ENCODE measurements at regions not wholly inside any gene's neighbourhood (a gene's known extent, or its start where the extent isn't known, plus 50 kb on each side); places are given as distances from the start of the nearest gene placed in this dataset.

DNA sequence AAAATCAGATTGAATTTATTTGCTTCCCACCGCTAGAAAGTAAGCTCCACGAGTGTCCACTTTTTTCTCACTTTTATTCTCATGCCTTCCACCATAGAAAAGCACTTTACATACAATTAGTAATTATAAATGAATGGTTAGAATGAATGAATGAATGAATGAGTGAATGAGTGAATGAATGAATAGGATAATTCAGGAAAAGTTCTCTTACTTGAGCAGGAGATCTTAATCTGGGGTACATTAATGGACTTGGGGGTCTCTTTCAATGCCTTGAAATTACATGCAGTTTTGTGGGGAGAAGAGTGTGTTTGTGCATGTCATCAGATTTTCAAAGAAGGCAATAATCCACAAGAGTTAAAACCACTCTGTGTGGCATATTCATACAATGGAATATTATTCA is 229.9 kb upstream of the NR4A3 start:
- DNase-seq (ENCODE audit: low read depth, low spot score), result no peak
- H3K4me3 ChIP-seq (ENCODE audit: low read length), result no peak overlapping the region

DNA sequence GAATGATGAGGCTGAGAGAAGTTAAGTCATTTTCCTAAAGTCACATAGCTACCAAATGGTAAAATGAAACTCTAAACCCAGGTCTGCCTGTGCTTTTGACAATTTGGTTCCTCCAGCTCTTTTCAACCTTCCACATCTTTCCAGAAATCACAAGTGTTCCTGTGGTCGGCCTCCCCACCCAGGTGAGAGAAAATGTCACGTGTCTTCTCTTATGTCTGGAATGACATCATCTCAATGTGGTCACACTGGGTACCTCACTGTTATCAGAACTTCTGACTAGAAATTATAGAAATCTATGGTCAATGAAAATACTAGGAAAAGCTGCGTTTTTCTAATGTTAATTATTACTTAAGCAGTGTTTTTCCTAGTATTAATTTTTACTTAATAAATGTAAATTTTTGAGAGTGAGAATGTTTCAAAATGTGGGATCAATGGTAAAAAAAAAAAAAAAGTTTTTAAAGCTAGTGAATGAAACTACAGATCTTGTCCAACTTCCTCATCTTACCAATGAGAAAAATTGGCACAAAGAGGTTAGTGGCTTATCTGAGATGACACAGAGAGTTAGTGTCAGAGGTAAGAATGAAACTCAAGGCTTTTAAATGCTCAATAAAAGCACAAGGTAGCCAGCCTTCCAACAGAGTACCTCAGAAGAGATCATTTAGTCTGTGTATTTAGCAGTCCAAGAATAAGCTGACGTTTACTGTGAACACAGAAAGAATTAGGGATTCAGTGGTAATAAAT is 228.7 kb upstream of the NR4A3 start:
- no peak for DNase-seq (ENCODE audit: low read depth, low spot score)
- H3K4me3 ChIP-seq (ENCODE audit: low read length), result no peak overlapping the region

DNA sequence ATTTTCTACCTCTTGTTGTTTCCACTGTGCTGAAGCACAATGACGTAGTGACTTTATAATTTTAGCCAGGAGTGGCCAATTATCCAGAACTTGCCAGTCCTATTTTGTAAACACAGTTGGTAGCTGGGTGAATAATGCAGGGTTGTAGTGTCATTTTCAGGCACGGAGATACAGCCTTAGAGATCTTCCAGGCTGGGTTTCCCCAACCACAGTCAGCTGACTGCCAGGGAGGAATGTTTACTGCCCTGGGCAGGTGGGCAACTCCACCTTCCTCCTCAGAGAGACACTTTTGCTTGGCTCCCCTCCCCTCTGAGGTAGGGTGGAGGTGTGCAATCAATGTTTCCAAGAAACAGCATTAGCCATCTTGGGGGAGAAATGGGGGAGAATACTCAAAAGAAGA is 228.1 kb upstream of the NR4A3 start:
- H3K4me3 ChIP-seq (ENCODE audit: low read length), result no peak overlapping the region

DNA sequence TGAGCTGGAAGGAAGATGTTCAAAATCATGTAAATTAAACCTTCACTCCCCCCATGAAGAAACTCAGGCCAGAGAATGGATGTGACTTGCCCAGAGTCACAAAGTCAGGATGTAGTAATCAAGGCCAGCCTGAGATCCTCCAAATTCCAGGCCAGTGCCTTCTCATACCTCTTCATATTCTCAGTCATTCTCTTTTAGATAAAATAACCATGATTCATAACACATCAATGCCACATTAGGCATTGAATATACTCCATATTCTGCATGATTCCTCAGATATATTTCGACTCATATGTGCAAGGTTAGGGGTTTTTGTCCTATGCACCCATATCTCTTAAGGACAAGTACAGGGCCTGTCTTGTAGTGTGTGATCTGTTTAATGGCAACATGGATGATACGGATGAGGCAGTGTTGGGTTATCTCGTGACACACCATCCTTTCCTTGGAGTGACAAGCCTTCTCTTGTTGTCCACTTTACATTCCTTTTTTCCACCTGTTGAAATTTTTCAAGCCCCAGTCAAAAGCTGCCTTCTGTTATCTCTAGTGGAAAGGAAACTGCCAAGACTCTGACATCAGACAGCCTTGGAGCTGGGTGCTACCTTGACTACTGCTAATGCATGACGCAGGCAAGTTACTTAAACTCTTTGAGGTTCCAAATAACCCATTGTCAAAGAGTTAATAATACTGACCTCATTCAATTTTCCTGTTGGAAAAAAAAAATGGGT is 227.5 kb upstream of the NR4A3 start:
- DNase-seq (ENCODE audit: low read depth, low spot score), result no peak
- no peak overlapping the region for H3K4me3 ChIP-seq (ENCODE audit: low read length)

More for the DNA sequence above, 228.1 kb upstream of the NR4A3 start:
- DNase-seq (ENCODE audit: low read depth, low spot score), result no peak

DNA sequence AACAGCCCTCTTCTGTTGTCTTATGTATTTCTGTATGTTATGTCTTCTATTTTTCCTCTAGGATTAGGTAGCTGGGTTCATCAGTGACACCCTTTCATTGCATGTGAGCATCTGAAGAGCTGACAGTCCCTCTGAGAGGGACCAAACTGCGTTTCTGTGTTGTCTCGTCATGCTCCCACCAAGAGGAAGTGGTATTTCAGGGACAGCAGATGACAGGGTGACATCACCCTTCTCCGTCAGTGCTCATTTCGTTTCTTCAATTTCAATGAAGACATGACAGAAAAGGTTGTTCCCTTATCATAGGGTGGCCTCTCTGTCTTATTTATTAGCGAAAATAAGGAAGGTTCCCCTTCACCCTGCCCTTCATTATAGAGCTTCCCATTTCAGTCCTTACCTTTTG is 225.9 kb upstream of the NR4A3 start:
- DNase-seq (ENCODE audit: low read depth, low spot score), result peak; percentile 8
- no peak overlapping the region for H3K4me3 ChIP-seq (ENCODE audit: low read length)

DNA sequence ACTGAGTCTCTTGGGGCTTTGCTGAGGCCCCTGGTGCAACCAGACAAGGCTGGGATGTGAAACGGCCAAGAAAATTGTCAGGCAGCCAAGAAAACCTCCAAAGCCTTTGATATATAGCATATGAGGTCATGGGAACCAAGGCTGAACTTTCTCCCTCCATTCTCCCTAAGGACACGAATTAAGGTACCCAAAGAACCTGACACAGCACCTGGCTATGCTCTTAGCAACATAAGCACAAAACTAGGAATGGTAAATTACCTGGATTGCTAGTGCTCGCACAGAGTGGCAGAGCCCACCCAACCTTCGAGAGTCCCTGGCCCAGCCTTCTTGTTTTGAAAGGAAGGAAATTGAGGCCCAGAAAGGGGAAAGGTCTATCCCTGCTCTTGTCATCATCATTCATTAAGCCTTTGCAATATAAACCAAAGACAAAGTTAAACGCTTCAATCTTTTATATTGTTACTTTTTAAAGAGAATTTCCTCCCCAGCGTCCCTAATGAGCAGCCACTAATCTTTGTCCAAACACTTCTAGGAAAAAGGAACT is 220.0 kb upstream of the NR4A3 start:
- no peak overlapping the region for H3K4me3 ChIP-seq (ENCODE audit: low read length)
- no peak for DNase-seq (ENCODE audit: low read depth, low spot score)

DNA sequence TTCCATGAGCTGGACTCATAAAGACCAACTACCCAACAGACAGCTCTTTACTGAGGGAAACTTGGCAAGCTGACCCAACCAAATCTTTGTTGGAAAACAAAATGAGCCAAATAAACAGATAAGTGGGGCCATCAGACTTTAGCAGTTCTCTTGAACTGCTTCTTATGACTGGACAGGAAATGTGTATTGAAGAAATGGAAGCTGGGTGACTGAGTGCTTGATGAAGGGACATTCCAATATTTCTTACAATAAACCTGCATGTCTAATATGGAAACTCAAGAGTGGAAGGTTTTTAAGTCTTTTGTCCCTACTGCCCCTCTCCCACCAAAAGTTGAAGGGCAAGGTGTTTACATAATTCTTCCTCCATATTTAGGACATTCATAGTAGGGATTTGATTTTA is 218.8 kb upstream of the NR4A3 start:
- no peak for DNase-seq (ENCODE audit: low read depth, low spot score)

DNA sequence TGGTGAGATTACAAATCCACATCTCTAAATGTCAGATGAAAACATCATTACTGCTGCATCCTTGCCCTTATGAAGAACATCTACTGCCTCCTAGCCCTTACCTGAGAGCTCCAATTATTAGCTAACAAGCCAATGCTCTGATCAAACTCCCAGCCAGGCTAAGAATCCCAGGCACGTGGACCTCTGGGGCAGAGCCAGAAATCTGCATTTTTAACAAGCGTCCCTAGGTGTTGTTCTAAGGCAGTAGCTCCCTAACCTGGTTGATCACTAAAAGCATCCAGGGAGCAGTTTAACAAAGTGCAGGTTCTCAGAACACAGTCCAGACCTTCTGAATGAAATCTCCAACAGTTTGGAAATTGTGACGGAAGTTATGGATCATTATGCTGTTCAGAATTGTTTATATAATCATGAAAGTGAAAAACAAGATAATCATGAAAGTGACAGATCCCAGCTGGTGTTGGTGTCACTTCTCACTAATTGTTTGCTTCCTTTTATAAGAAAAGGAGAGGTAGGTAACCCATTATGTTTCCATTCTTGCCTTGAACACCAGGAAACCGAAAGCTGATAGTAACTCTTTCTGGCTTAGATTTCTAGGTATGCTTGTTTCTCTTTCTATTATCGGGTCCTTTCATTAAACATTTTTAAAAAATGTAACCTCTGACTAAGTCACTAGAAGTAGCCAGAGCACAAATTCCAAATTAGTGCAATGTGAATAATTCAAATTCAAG is 216.5 kb upstream of the NR4A3 start:
- DNase-seq (ENCODE audit: low read depth, low spot score), result no peak
- H3K4me3 ChIP-seq (ENCODE audit: low read length), result no peak overlapping the region

More for the DNA sequence above, 218.8 kb upstream of the NR4A3 start:
- no peak overlapping the region for H3K4me3 ChIP-seq (ENCODE audit: low read length)

DNA sequence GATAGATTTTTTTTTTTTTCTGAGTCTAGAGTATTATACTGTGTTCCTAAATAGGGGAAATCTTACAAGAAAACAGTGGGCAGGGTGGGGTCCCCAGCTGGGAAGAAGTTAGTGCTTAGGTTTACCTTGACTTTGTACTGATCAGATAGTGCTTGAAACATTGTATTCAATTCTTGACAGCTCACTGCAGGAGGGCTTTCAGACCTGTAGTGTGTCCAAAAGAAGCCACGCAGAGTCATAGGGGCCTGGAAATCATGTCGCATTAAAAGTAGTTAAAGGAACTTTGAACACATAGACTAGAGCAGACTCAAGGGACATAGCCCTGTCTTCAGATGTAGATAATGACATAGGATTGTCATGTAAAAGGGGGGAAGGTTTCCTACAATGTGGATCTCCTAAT is 215.4 kb upstream of the NR4A3 start:
- DNase-seq (ENCODE audit: low read depth, low spot score), result no peak
- H3K4me3 ChIP-seq (ENCODE audit: low read length), result no peak overlapping the region

DNA sequence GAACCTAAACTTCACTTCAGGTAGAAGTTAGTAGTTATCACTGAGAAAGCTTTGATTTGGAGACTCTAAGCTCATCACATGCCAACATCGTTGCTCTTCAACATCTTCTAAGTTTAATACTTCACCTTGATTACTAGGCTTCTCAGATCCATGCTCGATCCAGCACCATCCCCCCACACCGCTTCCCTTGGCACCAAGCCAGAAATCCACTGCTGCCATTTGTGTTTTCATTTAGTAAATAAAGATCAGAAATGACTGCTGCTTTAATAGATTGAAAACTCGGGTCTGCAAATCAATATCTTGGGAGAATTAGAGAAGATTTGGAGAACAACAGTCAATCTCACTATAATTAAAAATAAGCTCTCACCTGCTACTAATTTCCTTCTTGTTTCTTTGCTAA is 214.7 kb upstream of the NR4A3 start:
- H3K4me3 ChIP-seq (ENCODE audit: low read length), result no peak overlapping the region
- no peak for DNase-seq (ENCODE audit: low read depth, low spot score)

DNA sequence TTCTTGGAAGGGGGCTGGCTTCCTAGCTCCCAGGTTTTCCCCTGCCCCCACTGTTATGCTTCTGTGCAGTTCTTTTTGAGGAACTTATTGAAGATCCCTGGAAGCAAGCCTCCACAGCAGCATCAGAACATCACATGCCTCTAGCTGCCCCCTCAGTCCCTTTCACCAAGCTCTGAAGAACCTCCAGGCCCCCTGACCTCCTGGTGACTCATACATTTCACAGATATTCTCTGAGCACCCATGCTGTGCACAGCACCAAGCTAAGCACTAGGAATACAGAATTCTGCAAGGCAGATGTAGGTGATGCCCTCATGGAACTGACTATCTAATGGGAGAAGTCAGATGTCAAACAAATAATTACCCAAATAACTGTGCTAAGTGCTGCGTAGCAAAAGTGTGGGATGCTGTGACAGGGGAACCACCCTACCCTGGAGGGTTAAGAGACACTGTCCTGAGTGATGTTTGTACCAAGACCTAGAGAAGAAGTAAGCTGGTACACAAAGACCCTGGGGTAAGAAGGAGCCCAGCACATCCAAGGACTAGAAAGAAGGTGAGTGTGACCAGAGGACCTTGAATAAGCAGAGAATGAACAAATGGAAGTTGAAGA is 213.7 kb upstream of the NR4A3 start:
- no peak overlapping the region for H3K4me3 ChIP-seq (ENCODE audit: low read length)
- DNase-seq (ENCODE audit: low read depth, low spot score), result no peak

DNA sequence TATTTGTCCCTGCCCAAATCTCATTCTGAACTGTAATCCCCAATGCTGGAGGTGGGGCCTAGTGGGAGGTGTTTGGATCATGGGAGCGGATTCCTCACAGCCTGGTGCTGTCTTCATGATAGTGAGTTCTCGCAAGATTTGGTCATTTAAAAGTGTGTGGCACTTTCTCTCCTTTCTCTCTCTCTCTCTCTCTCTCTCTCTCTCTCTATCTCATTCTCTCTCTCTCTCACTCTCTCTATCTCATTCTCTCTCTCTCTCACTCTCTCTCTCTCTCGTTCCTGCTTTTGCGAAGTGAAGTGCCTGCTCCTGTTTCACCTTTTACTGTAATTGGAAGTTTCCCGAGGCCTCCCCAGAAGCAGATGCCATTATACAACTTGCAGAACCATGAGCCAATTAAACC is 207.3 kb upstream of the NR4A3 start:
- no peak overlapping the region for H3K4me3 ChIP-seq (ENCODE audit: low read length)
- no peak for DNase-seq (ENCODE audit: low read depth, low spot score)

DNA sequence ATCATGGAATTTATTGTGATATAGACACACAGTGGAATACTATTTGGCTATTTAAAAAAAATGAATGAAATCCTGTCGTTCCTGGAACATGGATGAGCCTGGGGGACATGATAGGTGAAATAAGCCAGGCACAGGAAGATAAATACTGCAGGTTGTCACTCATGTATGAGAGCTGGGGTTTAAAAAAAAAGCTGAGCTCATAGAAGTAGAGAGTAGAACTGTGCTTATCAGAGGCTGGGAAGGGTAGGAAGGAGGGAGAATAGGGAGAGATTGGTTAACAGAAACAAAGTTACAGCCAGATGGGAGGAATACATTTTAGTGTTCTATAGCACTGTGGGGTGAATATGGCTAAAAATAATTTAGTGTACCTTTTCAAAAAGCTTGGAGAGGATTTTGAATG is 200.6 kb upstream of the NR4A3 start:
- no peak overlapping the region for H3K4me3 ChIP-seq (ENCODE audit: low read length)
- DNase-seq (ENCODE audit: low read depth, low spot score), result no peak

DNA sequence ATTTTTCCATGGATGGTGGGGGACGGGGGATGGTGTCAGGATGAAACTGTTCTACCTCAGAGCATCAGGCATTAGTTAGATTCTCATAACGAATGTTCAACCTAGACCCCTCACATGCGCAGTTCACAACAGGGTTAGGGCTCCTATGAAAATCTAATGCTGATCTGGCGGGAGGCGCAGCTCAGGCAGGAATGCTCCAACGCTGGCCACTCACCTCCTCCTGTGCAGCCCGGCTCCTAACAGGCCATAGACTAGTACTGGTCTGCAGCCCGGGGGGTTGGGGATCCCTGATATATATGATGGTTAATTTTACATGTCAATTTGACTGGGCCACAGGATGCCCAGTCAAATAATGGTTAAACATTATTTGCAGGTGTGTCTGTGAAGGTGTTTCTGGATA is 199.0 kb upstream of the NR4A3 start:
- no peak overlapping the region for H3K4me3 ChIP-seq (ENCODE audit: low read length)
- no peak for DNase-seq (ENCODE audit: low read depth, low spot score)

DNA sequence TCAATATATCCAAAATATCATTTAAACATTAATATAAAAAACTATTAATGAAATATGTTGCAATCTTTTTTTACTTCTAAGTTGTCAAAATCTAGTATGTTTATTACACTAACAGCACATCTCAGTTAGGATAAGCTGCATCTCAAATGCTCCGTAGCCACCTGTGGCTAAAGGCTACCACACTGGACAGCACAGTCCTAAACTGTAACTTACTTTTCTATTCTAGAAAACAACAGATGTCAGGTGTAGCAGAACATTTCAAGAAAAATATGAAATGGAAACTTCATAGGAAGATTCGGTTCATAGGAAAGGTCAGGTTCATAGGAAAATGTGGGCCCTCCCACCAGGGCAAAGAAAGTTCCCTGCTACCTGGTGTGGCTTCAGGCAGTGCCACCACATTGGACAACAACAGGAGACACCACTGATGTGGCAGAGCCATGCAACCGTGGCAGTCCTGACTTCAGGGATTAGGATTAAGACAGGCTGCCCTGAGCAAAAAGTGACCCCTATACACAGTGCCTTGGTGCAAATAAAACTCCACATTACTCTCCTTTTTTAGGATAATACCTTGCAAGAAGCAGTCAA is 197.8 kb upstream of the NR4A3 start:
- no peak for DNase-seq (ENCODE audit: low read depth, low spot score)
- no peak overlapping the region for H3K4me3 ChIP-seq (ENCODE audit: low read length)

DNA sequence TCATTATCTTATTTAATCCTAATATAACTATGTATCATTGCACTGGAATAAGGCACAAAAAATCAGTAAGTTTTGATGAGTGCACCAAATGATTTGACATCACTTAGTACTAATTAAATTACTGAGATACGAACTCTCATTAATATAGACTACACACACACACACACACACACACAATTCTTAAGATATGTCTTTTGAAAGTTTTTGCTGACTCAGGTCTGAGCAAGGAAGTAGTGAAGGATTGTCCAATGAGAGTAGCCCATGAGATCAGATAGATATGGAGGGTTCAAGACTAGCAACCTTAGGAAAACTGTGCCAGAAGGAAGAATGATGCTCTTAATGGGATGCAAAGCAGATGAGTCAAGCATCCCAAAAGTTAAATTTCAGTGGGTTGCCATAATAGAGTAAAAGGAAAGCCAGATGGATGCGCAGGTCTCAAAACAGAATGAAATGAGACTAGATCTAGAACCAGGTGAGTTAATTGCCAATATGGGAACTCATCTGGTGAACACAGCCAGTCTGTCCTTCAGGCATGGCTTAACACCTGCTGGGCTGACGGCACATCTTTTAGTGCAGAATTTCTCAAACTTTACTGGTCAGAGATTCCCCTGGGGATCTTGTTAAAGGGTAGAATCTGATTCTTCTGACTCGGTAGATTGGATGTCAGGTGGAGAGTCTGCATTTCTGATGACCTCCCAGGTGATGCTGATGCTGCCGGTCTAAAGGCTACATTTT is 197.0 kb upstream of the NR4A3 start:
- DNase-seq (ENCODE audit: low read depth, low spot score), result no peak
- H3K4me3 ChIP-seq (ENCODE audit: low read length), result no peak overlapping the region

DNA sequence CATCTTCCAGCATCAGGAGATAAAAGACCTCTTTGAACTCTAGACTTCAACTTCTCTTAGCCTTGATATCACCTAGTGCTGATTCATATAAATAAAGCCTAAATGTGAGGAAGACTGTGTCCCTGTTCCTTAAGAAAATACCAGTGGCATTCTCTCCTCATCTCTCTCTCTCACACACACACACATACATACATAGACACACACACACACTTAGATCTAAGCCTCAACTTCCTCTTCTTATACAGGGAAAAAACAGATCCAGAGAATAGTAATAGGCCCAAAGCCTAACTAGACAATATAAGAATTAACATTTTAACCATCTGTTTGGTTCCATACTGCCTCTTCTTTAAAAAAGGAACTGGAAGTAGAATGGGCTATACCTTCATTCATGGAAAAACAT is 195.3 kb upstream of the NR4A3 start:
- no peak overlapping the region for H3K4me3 ChIP-seq (ENCODE audit: low read length)
- no peak for DNase-seq (ENCODE audit: low read depth, low spot score)

DNA sequence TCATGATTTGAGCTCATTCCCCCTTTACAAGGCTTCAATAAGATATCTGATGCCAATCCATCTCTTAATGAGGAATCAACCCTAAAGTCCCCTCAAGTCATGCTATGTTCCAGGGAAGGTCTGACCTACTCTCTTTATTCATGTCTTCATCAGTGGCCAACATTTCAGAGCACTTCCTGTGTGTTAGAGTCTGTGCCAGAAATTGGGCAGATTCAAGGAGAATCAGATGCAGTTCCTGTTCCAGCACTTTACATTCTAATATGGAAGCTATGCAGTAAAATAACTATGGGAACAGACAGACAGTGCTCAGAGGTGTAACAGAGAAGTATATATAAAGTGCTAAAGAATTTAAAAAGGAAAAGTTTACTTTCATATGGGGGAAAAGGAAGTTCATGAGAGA is 193.4 kb upstream of the NR4A3 start:
- H3K4me3 ChIP-seq (ENCODE audit: low read length), result no peak overlapping the region
- DNase-seq (ENCODE audit: low read depth, low spot score), result no peak
